GM12892 (cell line): ENCODE measurements at regions not wholly inside any gene's neighbourhood (a gene's known extent, or its start where the extent isn't known, plus 50 kb on each side); places are given as distances from the start of the nearest gene placed in this dataset.

ENCODE experiments used
- POLR2A ChIP-seq: IDR thresholded peaks from 2 replicates; pipeline ENCODE4 v1.6.1; 2011; ENCODE audit warnings: low read depth, low read length, control low read depth
- POLR2AphosphoS5 ChIP-seq: IDR thresholded peaks from 2 replicates; pipeline ENCODE4 v1.6.1; 2011; ENCODE audit warnings: low read depth, low read length, control low read depth

GRCh38 chr11:116454020-116454645 lies 318.7 kb downstream of the BUD13 start:
- TF ChIP-seq POLR2A: no peak
- no peak for TF ChIP-seq POLR2AphosphoS5
